ENCODE measurements at regions not wholly inside any gene's neighbourhood (a gene's known extent, or its start where the extent isn't known, plus 50 kb on each side); places are given as distances from the start of the nearest gene placed in this dataset.

DNA sequence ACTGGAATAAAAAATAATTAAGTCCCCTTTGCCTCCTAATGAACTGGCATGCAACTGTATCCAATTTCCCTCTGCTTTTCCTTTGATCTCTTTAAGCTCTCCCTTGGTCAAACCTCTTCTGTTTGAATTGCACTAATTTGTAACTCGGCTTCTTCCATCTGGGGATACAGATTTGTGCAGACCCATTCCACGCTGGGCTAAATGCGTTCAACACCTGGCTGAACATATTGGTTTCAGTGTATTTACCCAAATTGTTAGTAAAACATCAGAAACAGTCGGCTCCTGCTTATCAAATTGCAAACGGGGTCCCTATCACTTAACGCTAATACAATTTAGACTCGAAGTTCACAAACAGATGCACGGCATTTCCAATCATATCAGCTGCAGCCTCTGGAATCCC lies 124.9 kb upstream of the TAPT1 start:
- 27 to 60% (median 27%) methylated on average over 8 of the region's 8 CpGs for WGBS, 3 donors
- H3K4me3 ChIP-seq: no peak overlapping the region
- H3K36me3 ChIP-seq: no peaks in the 10 kb centered on the region
- no peak overlapping the region for H3K27ac ChIP-seq
- no peak for DNase-seq
- intact Hi-C loops (cut with DNase I): no loop called here
- no peaks in the 10 kb centered on the region for H3K4me1 ChIP-seq (ENCODE audit: insufficient read depth)
- TF ChIP-seq EP300 (IDR thresholded peaks at IDR 0.05) (no peak), POLR2A (IDR thresholded peaks at IDR 0.05) (no peak)
- TF ChIP-seq, protein P1, sequence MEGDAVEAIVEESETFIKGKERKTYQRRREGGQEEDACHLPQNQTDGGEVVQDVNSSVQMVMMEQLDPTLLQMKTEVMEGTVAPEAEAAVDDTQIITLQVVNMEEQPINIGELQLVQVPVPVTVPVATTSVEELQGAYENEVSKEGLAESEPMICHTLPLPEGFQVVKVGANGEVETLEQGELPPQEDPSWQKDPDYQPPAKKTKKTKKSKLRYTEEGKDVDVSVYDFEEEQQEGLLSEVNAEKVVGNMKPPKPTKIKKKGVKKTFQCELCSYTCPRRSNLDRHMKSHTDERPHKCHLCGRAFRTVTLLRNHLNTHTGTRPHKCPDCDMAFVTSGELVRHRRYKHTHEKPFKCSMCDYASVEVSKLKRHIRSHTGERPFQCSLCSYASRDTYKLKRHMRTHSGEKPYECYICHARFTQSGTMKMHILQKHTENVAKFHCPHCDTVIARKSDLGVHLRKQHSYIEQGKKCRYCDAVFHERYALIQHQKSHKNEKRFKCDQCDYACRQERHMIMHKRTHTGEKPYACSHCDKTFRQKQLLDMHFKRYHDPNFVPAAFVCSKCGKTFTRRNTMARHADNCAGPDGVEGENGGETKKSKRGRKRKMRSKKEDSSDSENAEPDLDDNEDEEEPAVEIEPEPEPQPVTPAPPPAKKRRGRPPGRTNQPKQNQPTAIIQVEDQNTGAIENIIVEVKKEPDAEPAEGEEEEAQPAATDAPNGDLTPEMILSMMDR (IDR thresholded peaks at IDR 0.05): no peak
- no peaks in the 10 kb centered on the region for H3K9me3 ChIP-seq
- no peaks in the 10 kb centered on the region for H3K27me3 ChIP-seq

- intact Hi-C loops (cut with DNase I): no loop called here
- Histone ChIP-seq H3K4me1 (ENCODE audit: insufficient read depth) (no peaks in the 10 kb centered on the region), H3K27me3 (no peaks in the 10 kb centered on the region), H3K27ac (no peak overlapping the region), H3K36me3 (no peaks in the 10 kb centered on the region), H3K4me3 (no peak overlapping the region), H3K9me3 (no peaks in the 10 kb centered on the region)
- TF ChIP-seq, protein P1 (IDR thresholded peaks at IDR 0.05): no peak
- TF ChIP-seq EP300 (IDR thresholded peaks at IDR 0.05) (no peak), POLR2A (IDR thresholded peaks at IDR 0.05) (no peak)
- no peak for DNase-seq
- 21 to 23% (median 21%) methylated on average over 1 of the region's 1 CpG for WGBS, 3 donors
Measured at GRCh38 chr4:16344853-16345252, 118.6 kb upstream of the TAPT1 start.

- DNase-seq: no peak
- TF ChIP-seq POLR2A (IDR thresholded peaks at IDR 0.05) (no peak), EP300 (IDR thresholded peaks at IDR 0.05) (no peak)
- TF ChIP-seq, protein P1 (IDR thresholded peaks at IDR 0.05): no peak
- WGBS, 3 donors: 77 to 81% (median 79%) methylated on average over 2 of the region's 2 CpGs
- Histone ChIP-seq H3K4me1 (ENCODE audit: insufficient read depth) (no peaks in the 10 kb centered on the region), H3K4me3 (no peak overlapping the region), H3K27me3 (no peaks in the 10 kb centered on the region), H3K9me3 (no peaks in the 10 kb centered on the region), H3K36me3 (no peaks in the 10 kb centered on the region), H3K27ac (no peak overlapping the region)
- intact Hi-C loops (cut with DNase I): no loop called here
Measured at GRCh38 chr4:16337936-16338335, 111.7 kb upstream of the TAPT1 start.

DNA sequence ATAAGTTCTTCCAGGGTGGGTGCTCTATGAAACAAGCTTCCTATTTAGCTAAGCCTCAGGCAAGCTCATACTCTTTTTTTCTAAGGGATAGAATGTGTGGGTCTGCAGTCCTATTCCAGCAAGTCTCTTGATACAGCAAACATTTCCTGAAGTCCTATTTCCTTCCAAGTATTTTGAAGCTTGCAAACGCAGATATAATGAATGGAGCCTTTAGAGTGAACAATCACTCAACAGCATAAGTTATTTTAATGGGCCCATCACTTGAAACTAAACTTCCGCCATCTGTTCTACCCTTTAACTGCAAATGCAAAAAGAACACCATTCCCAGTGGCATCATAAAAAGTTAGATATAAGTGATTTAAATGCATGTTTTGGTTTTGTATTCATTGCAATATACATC lies 108.3 kb upstream of the TAPT1 start:
- no peaks in the 10 kb centered on the region for H3K4me1 ChIP-seq (ENCODE audit: insufficient read depth)
- no peaks in the 10 kb centered on the region for H3K9me3 ChIP-seq
- no peaks in the 10 kb centered on the region for H3K27me3 ChIP-seq
- TF ChIP-seq EP300 (IDR thresholded peaks at IDR 0.05) (no peak), POLR2A (IDR thresholded peaks at IDR 0.05) (no peak)
- TF ChIP-seq, protein P1 (IDR thresholded peaks at IDR 0.05): no peak
- H3K36me3 ChIP-seq: no peaks in the 10 kb centered on the region
- H3K4me3 ChIP-seq: no peak overlapping the region
- no peak overlapping the region for H3K27ac ChIP-seq
- DNase-seq: no peak
- intact Hi-C loops (cut with DNase I): no loop called here
- WGBS, 3 donors: 55 to 65% (median 56%) methylated on average over 2 of the region's 2 CpGs

DNA sequence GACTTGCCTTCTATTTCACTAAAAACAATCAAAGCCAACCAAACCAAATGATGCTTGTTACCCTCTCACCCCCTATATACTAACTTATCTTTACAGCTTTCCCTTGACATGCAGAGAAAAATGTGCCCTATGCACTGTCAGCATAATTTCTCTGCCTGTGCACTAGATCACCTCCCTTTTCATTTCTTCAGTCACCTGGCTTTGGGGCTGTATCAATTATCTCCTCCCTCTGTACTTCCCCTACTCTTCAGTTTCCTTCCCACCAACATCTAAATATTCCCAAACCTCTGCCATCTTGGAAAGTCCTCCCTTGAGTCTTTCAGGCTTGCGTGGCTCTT lies 103.5 kb upstream of the TAPT1 start:
- no peak overlapping the region for H3K4me3 ChIP-seq
- no peak for DNase-seq
- no peak overlapping the region for H3K27ac ChIP-seq
- H3K9me3 ChIP-seq: no peaks in the 10 kb centered on the region
- intact Hi-C loops (cut with DNase I): no loop called here
- no peaks in the 10 kb centered on the region for H3K36me3 ChIP-seq
- no peak for TF ChIP-seq POLR2A (IDR thresholded peaks at IDR 0.05)
- TF ChIP-seq EP300 (IDR thresholded peaks at IDR 0.05): no peak
- TF ChIP-seq, protein P1 (IDR thresholded peaks at IDR 0.05): no peak
- H3K4me1 ChIP-seq (ENCODE audit: insufficient read depth): no peaks in the 10 kb centered on the region
- WGBS, 3 donors: 77 to 86% (median 83%) methylated on average over 1 of the region's 1 CpG
- H3K27me3 ChIP-seq: no peaks in the 10 kb centered on the region

Data from ovary (tissue), 7 donors.